ENCODE measurements at regions not wholly inside any gene's neighbourhood (a gene's known extent, or its start where the extent isn't known, plus 50 kb on each side); places are given as distances from the start of the nearest gene placed in this dataset.

DNA sequence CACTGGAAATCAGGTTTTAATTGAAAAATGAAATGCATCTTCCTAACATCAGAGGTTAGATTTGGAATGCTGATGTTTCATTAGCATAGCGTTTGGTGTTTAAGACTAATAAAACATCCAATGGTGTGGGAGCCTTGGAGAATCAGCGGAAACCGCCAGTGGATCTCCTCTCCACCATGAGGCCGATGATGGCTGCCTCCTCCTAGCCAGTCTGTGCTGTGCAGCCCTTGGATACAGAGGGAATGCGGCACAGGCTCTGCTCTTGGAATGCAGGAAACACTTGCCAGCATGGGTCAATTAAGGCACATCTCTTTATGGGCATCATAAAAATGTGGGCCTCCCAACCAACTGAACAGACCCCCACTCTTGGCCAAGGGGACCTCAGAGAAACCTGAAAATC lies 259.9 kb downstream of the GLRX3 start:
- no CpG with 5 or more reads among the region's 5 CpGs for WGBS, 2 experiments (ENCODE audit: extremely low coverage in 2 of 2, insufficient read length in 1 of 2)
- Histone ChIP-seq H3K4me3 (ENCODE audit: insufficient read depth, low read depth, low read length) (no peak overlapping the region), H2BK20ac (ENCODE audit: low read depth, low read length) (no peak overlapping the region), H2BK5ac (ENCODE audit: low read depth, low read length, poor library complexity, severe bottlenecking) (no peak overlapping the region), H3K27me3 (ENCODE audit: control insufficient read depth, insufficient read depth, low read length) (no peaks in the 10 kb centered on the region), H2BK120ac (ENCODE audit: low read depth, low read length) (no peak overlapping the region), H3K79me1 (ENCODE audit: low read depth in 1 of 2, low read length in 2 of 2) (no peaks in the 10 kb centered on the region), H4K91ac (ENCODE audit: insufficient read depth, low read depth, low read length) (no peak overlapping the region), H3K36me3 (ENCODE audit: control insufficient read depth, insufficient read depth, low read length) (no peaks in the 10 kb centered on the region), H3K4me1 (ENCODE audit: control insufficient read depth, insufficient read depth, low read length) (no peaks in the 10 kb centered on the region), H3K4me2 (ENCODE audit: low read depth, low read length) (no peak overlapping the region), H3K23ac (ENCODE audit: low read depth, low read length) (no peak overlapping the region), H2BK15ac (ENCODE audit: low read depth, low read length) (no peak overlapping the region), H3K9ac (ENCODE audit: low read depth, low read length) (no peak overlapping the region), H2AFZ (replicated peaks; ENCODE audit: low read length, poor library complexity) (no peak overlapping the region), H3K56ac (ENCODE audit: extremely low read depth, insufficient read depth, low read length) (no peak overlapping the region), H4K5ac (ENCODE audit: low read depth, low read length) (no peak overlapping the region), H3K18ac (ENCODE audit: low read depth, low read length) (no peak overlapping the region), H2AK9ac (replicated peaks; ENCODE audit: low read depth, low read length, poor library complexity) (no peak overlapping the region), H3K4ac (ENCODE audit: low read depth, low read length) (no peak overlapping the region), H3K9me1 (ENCODE audit: insufficient read depth, low read length) (no peaks in the 10 kb centered on the region), H3K27ac (ENCODE audit: insufficient read depth, low read length) (no peak overlapping the region), H2AK5ac (ENCODE audit: low read depth, low read length) (no peak overlapping the region), H4K8ac (ENCODE audit: low read depth in 2 of 2, low read length in 2 of 2) (no peak overlapping the region), H3K14ac (replicated peaks; ENCODE audit: low read depth, low read length) (no peak overlapping the region), H4K20me1 (ENCODE audit: insufficient read depth, low read length) (no peaks in the 10 kb centered on the region), H3K9me3 (ENCODE audit: control insufficient read depth, insufficient read depth, low read length) (peaks cover 39% of the 10 kb centered on the region)
- intact Hi-C loops (cut with micrococcal nuclease) (no loop called here), dilution Hi-C loops (cut with HindIII; ENCODE audit: low sequenced_read_pairs, unreplicated experiment) (no loop called here), in situ Hi-C loops (cut with MboI; ENCODE audit: low sequenced_read_pairs) (no loop called here)
- no peak for ATAC-seq (ENCODE audit: low read depth)
- ChIA-PET POLR2A (ENCODE audit: unreplicated experiment) (no interaction called here), CTCF (no interaction called here)
- DNase-seq = no peak
- BruUV-seq (replicated peaks) = no TSS peak
- TF ChIP-seq, protein P1, sequence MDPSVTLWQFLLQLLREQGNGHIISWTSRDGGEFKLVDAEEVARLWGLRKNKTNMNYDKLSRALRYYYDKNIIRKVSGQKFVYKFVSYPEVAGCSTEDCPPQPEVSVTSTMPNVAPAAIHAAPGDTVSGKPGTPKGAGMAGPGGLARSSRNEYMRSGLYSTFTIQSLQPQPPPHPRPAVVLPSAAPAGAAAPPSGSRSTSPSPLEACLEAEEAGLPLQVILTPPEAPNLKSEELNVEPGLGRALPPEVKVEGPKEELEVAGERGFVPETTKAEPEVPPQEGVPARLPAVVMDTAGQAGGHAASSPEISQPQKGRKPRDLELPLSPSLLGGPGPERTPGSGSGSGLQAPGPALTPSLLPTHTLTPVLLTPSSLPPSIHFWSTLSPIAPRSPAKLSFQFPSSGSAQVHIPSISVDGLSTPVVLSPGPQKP (IDR thresholded peaks at IDR 0.05; ENCODE audit: borderline replicate concordance, low read depth, low read length) = no peak
- TF ChIP-seq RAD21 (IDR thresholded peaks at IDR 0.05; ENCODE audit: low read length) (no peak), MAFK (IDR thresholded peaks at IDR 0.05; ENCODE audit: low read depth, low read length) (no peak), MAZ (IDR thresholded peaks at IDR 0.05; ENCODE audit: borderline replicate concordance, low read depth, low read length) (no peak), RCOR1 (IDR thresholded peaks at IDR 0.05; ENCODE audit: insufficient replicate concordance, low read length) (no peak), SMC3 (IDR thresholded peaks at IDR 0.05; ENCODE audit: low read depth, low read length) (no peak), NFE2L2 (IDR thresholded peaks at IDR 0.05; ENCODE audit: low read depth, low read length) (no peak), CEBPB (IDR thresholded peaks at IDR 0.05; ENCODE audit: low read depth, low read length) (no peak), USF2 (IDR thresholded peaks at IDR 0.05; ENCODE audit: low read depth, low read length) (no peak), FOS (IDR thresholded peaks at IDR 0.05; ENCODE audit: low read depth, low read length) (no peak), CHD1 (IDR thresholded peaks at IDR 0.05; ENCODE audit: low read depth, low read length) (no peak), MXI1 (IDR thresholded peaks at IDR 0.05; ENCODE audit: borderline replicate concordance, low read depth, low read length) (no peak), BHLHE40 (IDR thresholded peaks at IDR 0.05; ENCODE audit: low read depth, low read length) (no peak), RFX5 (IDR thresholded peaks at IDR 0.05; ENCODE audit: low read depth, low read length) (no peak), POLR2A (IDR thresholded peaks at IDR 0.05; ENCODE audit: low read depth, low read length) (no peak)
- TF ChIP-seq, protein P2, sequence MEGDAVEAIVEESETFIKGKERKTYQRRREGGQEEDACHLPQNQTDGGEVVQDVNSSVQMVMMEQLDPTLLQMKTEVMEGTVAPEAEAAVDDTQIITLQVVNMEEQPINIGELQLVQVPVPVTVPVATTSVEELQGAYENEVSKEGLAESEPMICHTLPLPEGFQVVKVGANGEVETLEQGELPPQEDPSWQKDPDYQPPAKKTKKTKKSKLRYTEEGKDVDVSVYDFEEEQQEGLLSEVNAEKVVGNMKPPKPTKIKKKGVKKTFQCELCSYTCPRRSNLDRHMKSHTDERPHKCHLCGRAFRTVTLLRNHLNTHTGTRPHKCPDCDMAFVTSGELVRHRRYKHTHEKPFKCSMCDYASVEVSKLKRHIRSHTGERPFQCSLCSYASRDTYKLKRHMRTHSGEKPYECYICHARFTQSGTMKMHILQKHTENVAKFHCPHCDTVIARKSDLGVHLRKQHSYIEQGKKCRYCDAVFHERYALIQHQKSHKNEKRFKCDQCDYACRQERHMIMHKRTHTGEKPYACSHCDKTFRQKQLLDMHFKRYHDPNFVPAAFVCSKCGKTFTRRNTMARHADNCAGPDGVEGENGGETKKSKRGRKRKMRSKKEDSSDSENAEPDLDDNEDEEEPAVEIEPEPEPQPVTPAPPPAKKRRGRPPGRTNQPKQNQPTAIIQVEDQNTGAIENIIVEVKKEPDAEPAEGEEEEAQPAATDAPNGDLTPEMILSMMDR (conservative IDR thresholded peaks at IDR 0.05; ENCODE audit: low read depth, low read length) = no peak
